Suprapubic skin (tissue), 4 donors: ENCODE measurements at regions not wholly inside any gene's neighbourhood (a gene's known extent, or its start where the extent isn't known, plus 50 kb on each side); places are given as distances from the start of the nearest gene placed in this dataset.

Experiments used
- EP300 ChIP-seq: sonication (generic); formaldehyde crosslinking; IDR thresholded peaks from one replicate; pipeline ENCODE4 v1.6.1; 2017; ENCODE audit warnings: antibody characterized with exemption
- POLR2AphosphoS5 ChIP-seq, 3 donors: sonication (generic); formaldehyde crosslinking; IDR thresholded peaks; one replicate each; pipeline ENCODE4 v1.6.1; 2017; ENCODE audit warnings: antibody characterized with exemption in 3 of 3
- TF ChIP-seq, protein P1 (sequence below), 2 donors: fragments of 200-600 bp in 1 of 2; fragments of 450-650 bp in 1 of 2; sonication (generic) in 1 of 2; IDR thresholded peaks; one replicate each; pipeline ENCODE4 v1.5.1; 2016 to 2019; ENCODE audit warnings: antibody characterized with exemption in 2 of 2, mild to moderate bottlenecking in 1 of 2, moderate library complexity in 1 of 2

DNA sequence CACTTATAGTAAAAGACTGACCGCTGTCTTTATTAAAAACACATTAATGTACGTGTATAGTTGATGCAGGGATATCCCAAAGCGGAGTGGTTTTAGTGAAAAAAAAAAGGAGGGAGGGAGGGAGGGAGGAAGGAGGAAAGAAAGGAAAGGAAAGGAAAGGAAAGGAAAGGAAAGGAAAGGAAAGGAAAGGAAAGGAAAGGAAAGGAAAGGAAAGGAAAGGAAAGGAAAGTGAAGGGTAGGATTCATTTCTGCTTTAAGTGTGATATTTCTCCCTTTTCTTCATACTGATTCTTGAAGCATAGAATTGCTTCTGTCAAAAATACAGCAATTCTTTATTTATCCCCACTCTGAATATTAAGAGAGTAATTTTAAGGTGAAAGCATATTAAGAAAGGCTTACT, 504.9 kb downstream of the PPP4R3C start:
- TF ChIP-seq, protein P1, sequence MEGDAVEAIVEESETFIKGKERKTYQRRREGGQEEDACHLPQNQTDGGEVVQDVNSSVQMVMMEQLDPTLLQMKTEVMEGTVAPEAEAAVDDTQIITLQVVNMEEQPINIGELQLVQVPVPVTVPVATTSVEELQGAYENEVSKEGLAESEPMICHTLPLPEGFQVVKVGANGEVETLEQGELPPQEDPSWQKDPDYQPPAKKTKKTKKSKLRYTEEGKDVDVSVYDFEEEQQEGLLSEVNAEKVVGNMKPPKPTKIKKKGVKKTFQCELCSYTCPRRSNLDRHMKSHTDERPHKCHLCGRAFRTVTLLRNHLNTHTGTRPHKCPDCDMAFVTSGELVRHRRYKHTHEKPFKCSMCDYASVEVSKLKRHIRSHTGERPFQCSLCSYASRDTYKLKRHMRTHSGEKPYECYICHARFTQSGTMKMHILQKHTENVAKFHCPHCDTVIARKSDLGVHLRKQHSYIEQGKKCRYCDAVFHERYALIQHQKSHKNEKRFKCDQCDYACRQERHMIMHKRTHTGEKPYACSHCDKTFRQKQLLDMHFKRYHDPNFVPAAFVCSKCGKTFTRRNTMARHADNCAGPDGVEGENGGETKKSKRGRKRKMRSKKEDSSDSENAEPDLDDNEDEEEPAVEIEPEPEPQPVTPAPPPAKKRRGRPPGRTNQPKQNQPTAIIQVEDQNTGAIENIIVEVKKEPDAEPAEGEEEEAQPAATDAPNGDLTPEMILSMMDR (IDR thresholded peaks at IDR 0.05) = no peak
- TF ChIP-seq EP300 = no peak
- no peak for TF ChIP-seq POLR2AphosphoS5 (IDR thresholded peaks at IDR 0.05)
